NB4 (cell line): ENCODE measurements at regions not wholly inside any gene's neighbourhood (a gene's known extent, or its start where the extent isn't known, plus 50 kb on each side); places are given as distances from the start of the nearest gene placed in this dataset.

Experiments used
- CTCF ChIP-seq: IDR thresholded peaks from one replicate; pipeline ENCODE4 v1.5.1; 2012; ENCODE audit warnings: low read depth, low read length
- MAX ChIP-seq: IDR thresholded peaks from 2 replicates; pipeline ENCODE4 v1.6.1; 2011; ENCODE audit warnings: low read depth, low read length
- MYC ChIP-seq: IDR thresholded peaks from 2 replicates; pipeline ENCODE4 v1.6.1; 2011; ENCODE audit warnings: low read depth, low read length
- POLR2A ChIP-seq: IDR thresholded peaks from 2 replicates; pipeline ENCODE4 v1.6.1; 2011; ENCODE audit warnings: mild to moderate bottlenecking; ENCODE audit not compliant: insufficient read length; ENCODE audit errors: extremely low read depth

DNA sequence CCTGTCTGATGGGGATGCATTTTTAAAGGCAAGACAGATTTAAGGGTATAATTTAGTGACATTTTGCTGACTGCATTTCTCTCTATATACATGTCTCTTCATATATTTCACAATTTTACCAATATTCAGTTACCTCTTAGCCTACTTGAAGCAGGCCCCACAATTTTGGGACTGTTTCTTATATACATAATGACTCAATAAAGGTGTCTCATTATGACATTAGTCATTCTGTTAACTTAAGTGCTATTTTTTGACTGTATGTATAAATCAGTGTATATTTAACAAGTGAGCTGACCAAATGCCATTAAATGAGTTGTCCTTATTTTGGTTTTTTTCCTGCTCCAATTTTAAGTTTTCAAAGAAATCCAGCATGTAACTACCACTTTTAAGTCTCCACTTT, 313.3 kb downstream of the SOX4 start:
- TF ChIP-seq CTCF (no peak), MYC (no peak), POLR2A (no peak), MAX (no peak)
